GM12864 (cell line): ENCODE measurements at regions not wholly inside any gene's neighbourhood (a gene's known extent, or its start where the extent isn't known, plus 50 kb on each side); places are given as distances from the start of the nearest gene placed in this dataset.

ENCODE experiments used
- DNase-seq: peaks from one replicate; pipeline ENCODE4 v3.0.0-alpha.2; 2011; ENCODE audit warnings: low read depth
- H3K4me3 ChIP-seq: 2 replicates; pipeline ENCODE4 v1.5.1; 2011; ENCODE audit warnings: mild to moderate bottlenecking, low read depth, low read length, control low read depth
- CTCF ChIP-seq: IDR thresholded peaks from 2 replicates; pipeline ENCODE4 v1.5.1; 2011; ENCODE audit warnings: low read depth, mild to moderate bottlenecking, moderate library complexity, low read length, control low read depth, inconsistent platforms; ENCODE audit errors: missing control alignments

- no peak overlapping the region for H3K4me3 ChIP-seq
- no peak for DNase-seq
- TF ChIP-seq CTCF = no peak
Measured at GRCh38 chr11:79661373-79661772, 220.5 kb upstream of the TENM4 start.

GRCh38 chr11:79648766-79649520 is 208.1 kb upstream of the TENM4 start:
- no peak for TF ChIP-seq CTCF
- no peak overlapping the region for H3K4me3 ChIP-seq
- DNase-seq = no peak

GRCh38 chr11:79637219-79637618 is 196.4 kb upstream of the TENM4 start:
- no peak overlapping the region for H3K4me3 ChIP-seq
- DNase-seq = no peak
- TF ChIP-seq CTCF = no peak

- TF ChIP-seq CTCF = no peak
Measured at GRCh38 chr11:79634905-79635304, 194.1 kb upstream of the TENM4 start.

GRCh38 chr11:79627281-79627680 is 186.5 kb upstream of the TENM4 start:
- no peak overlapping the region for H3K4me3 ChIP-seq
- DNase-seq = no peak
- no peak for TF ChIP-seq CTCF

More at GRCh38 chr11:79634905-79635304, 194.1 kb upstream of the TENM4 start:
- no peak overlapping the region for H3K4me3 ChIP-seq
- DNase-seq = no peak

GRCh38 chr11:79626135-79627075 is 185.6 kb upstream of the TENM4 start:
- no peak for TF ChIP-seq CTCF
- no peak for DNase-seq
- H3K4me3 ChIP-seq = no peak overlapping the region

GRCh38 chr11:79623375-79623774 is 182.5 kb upstream of the TENM4 start:
- TF ChIP-seq CTCF = no peak
- DNase-seq = no peak
- no peak overlapping the region for H3K4me3 ChIP-seq
